IMR-90 (cell line): ENCODE measurements at regions not wholly inside any gene's neighbourhood (a gene's known extent, or its start where the extent isn't known, plus 50 kb on each side); places are given as distances from the start of the nearest gene placed in this dataset.

Experiments
- ATAC-seq: fragments of 200-7000 bp; cut with Tn5 transposase; 2 replicates; pipeline ENCODE4 v1.9.1; 2020; ENCODE audit warnings: low read depth, mild to moderate bottlenecking, moderate library complexity
- BruUV-seq: library from RNA; stranded (reverse); fragments of 400-500 nt; replicated peaks from 2 replicates; lab custom pipeline; 2021; lab: Mats Ljungman, UMichigan
- CTCF ChIA-PET: fragments of 300-600 bp; formaldehyde crosslinking; extraction: SDS; loops from one replicate; lab custom pipeline; 2021; ENCODE audit warnings: antibody characterized with exemption; lab: Yijun Ruan, JAX
- POLR2A ChIA-PET: fragments of 300-600 bp; sonication (Branson Sonifier 250); formaldehyde crosslinking; loops from one replicate; lab custom pipeline; 2022; ENCODE audit warnings: antibody characterized with exemption; ENCODE audit not compliant: unreplicated experiment; lab: Charles Lee
- DNase-seq: peaks from one replicate; pipeline ENCODE4 v3.0.0; 2013
- H2AFZ ChIP-seq: replicated peaks from 2 replicates; pipeline ENCODE3; 2013; ENCODE audit warnings: low read length, mild to moderate bottlenecking; ENCODE audit not compliant: poor library complexity
- H2AK5ac ChIP-seq: 2 replicates; pipeline ENCODE4 v1.6.1; 2013; ENCODE audit warnings: low read depth, low read length, inconsistent platforms
- H2AK9ac ChIP-seq: replicated peaks from 2 replicates; pipeline ENCODE3; 2013; ENCODE audit warnings: mild to moderate bottlenecking, low read depth, low read length, moderate library complexity; ENCODE audit not compliant: poor library complexity
- H2BK120ac ChIP-seq: 2 replicates; pipeline ENCODE4 v1.6.1; 2013; ENCODE audit warnings: low read depth, low read length, inconsistent platforms
- H2BK15ac ChIP-seq: 3 replicates; pipeline ENCODE4 v1.6.1; 2013; ENCODE audit warnings: low read depth, low read length, inconsistent platforms
- H2BK20ac ChIP-seq: 2 replicates; pipeline ENCODE4 v1.6.1; 2013; ENCODE audit warnings: low read depth, mild to moderate bottlenecking, inconsistent platforms, low read length, moderate library complexity
- H2BK5ac ChIP-seq: 2 replicates; pipeline ENCODE4 v1.6.1; 2013; ENCODE audit warnings: mild to moderate bottlenecking, low read depth, low read length, inconsistent platforms; ENCODE audit not compliant: poor library complexity, severe bottlenecking
- H3K14ac ChIP-seq: replicated peaks from 2 replicates; pipeline ENCODE4 v1.6.1; 2013; ENCODE audit warnings: low read depth, low read length, inconsistent platforms
- H3K18ac ChIP-seq: 2 replicates; pipeline ENCODE4 v1.6.1; 2013; ENCODE audit warnings: low read depth, low read length, control low read depth
- H3K23ac ChIP-seq: 2 replicates; pipeline ENCODE4 v1.6.1; 2013; ENCODE audit warnings: low read depth, low read length, inconsistent platforms
- H3K27ac ChIP-seq: 2 replicates; pipeline ENCODE4 v1.5.1; 2013; ENCODE audit warnings: mild to moderate bottlenecking, control low read depth, low read length; ENCODE audit not compliant: insufficient read depth
- H3K27me3 ChIP-seq: 2 replicates; pipeline ENCODE4 v1.6.1; 2013; ENCODE audit warnings: low read length; ENCODE audit not compliant: control insufficient read depth, insufficient read depth
- H3K36me3 ChIP-seq: 2 replicates; pipeline ENCODE4 v1.6.1; 2013; ENCODE audit warnings: low read length, mixed read lengths; ENCODE audit not compliant: control insufficient read depth, insufficient read depth
- H3K4ac ChIP-seq: 2 replicates; pipeline ENCODE4 v1.6.1; 2013; ENCODE audit warnings: low read depth, low read length, inconsistent platforms
- H3K4me1 ChIP-seq: 2 replicates; pipeline ENCODE4 v1.6.1; 2013; ENCODE audit warnings: low read length, mixed read lengths; ENCODE audit not compliant: control insufficient read depth, insufficient read depth
- H3K4me2 ChIP-seq: 2 replicates; pipeline ENCODE4 v1.6.1; 2013; ENCODE audit warnings: low read depth, mild to moderate bottlenecking, control low read depth, low read length, moderate library complexity
- H3K4me3 ChIP-seq: 2 replicates; pipeline ENCODE4 v1.5.1; 2013; ENCODE audit warnings: low read depth, mild to moderate bottlenecking, control low read depth, low read length, moderate library complexity; ENCODE audit not compliant: insufficient read depth
- H3K56ac ChIP-seq: 2 replicates; pipeline ENCODE4 v1.6.1; 2013; ENCODE audit warnings: low read length, inconsistent platforms; ENCODE audit not compliant: insufficient read depth; ENCODE audit errors: extremely low read depth
- H3K79me1 ChIP-seq, 2 experiments: 2 replicates each; pipeline ENCODE4 v1.6.1; 2013; ENCODE audit warnings: low read length in 2 of 2, inconsistent platforms in 1 of 2, low read depth in 1 of 2
- H3K9ac ChIP-seq: 2 replicates; pipeline ENCODE4 v1.6.1; 2013; ENCODE audit warnings: low read depth, low read length, control low read depth
- H3K9me1 ChIP-seq: 2 replicates; pipeline ENCODE4 v1.6.1; 2013; ENCODE audit warnings: low read length, inconsistent platforms; ENCODE audit not compliant: insufficient read depth
- H3K9me3 ChIP-seq: 2 replicates; pipeline ENCODE4 v1.6.1; 2013; ENCODE audit warnings: low read length; ENCODE audit not compliant: control insufficient read depth, insufficient read depth
- H4K20me1 ChIP-seq: 2 replicates; pipeline ENCODE4 v1.6.1; 2013; ENCODE audit warnings: low read length, inconsistent platforms; ENCODE audit not compliant: insufficient read depth
- H4K5ac ChIP-seq: 2 replicates; pipeline ENCODE4 v1.6.1; 2013; ENCODE audit warnings: mild to moderate bottlenecking, low read depth, low read length, control low read depth
- H4K8ac ChIP-seq, 2 experiments: 2 replicates each; pipeline ENCODE4 v1.6.1; 2013; ENCODE audit warnings: low read depth in 2 of 2, low read length in 2 of 2, control low read depth in 1 of 2, inconsistent platforms in 1 of 2
- H4K91ac ChIP-seq: 2 replicates; pipeline ENCODE4 v1.6.1; 2013; ENCODE audit warnings: low read depth, low read length, inconsistent platforms; ENCODE audit not compliant: insufficient read depth
- BHLHE40 ChIP-seq: fragments of 150-350 bp; IDR thresholded peaks from 2 replicates; pipeline ENCODE4 v1.6.1; 2016; ENCODE audit warnings: mild to moderate bottlenecking, low read depth, low read length
- CEBPB ChIP-seq: IDR thresholded peaks from 2 replicates; pipeline ENCODE4 v1.6.1; 2012; ENCODE audit warnings: low read depth, low read length, improper control_type of control experiment
- CHD1 ChIP-seq: IDR thresholded peaks from 2 replicates; pipeline ENCODE4 v1.6.1; 2012; ENCODE audit warnings: low read depth, low read length, improper control_type of control experiment
- FOS ChIP-seq: fragments of 150-350 bp; IDR thresholded peaks from 2 replicates; pipeline ENCODE4 v1.6.1; 2016; ENCODE audit warnings: low read depth, low read length
- MAFK ChIP-seq: IDR thresholded peaks from 2 replicates; pipeline ENCODE4 v1.6.1; 2012; ENCODE audit warnings: low read depth, low read length, improper control_type of control experiment
- MAZ ChIP-seq: IDR thresholded peaks from 2 replicates; pipeline ENCODE4 v1.6.1; 2012; ENCODE audit warnings: low read depth, mild to moderate bottlenecking, low read length, improper control_type of control experiment, moderate library complexity, borderline replicate concordance
- NFE2L2 ChIP-seq: fragments of 150-350 bp; IDR thresholded peaks from 2 replicates; pipeline ENCODE4 v1.6.1; 2016; ENCODE audit warnings: low read depth, mild to moderate bottlenecking, low read length
- POLR2A ChIP-seq: IDR thresholded peaks from 2 replicates; pipeline ENCODE4 v1.6.1; 2012; ENCODE audit warnings: mild to moderate bottlenecking, low read depth, low read length
- RAD21 ChIP-seq: IDR thresholded peaks from 2 replicates; pipeline ENCODE4 v1.6.1; 2012; ENCODE audit warnings: low read length, improper control_type of control experiment
- RCOR1 ChIP-seq: IDR thresholded peaks from 2 replicates; pipeline ENCODE4 v1.6.1; 2012; ENCODE audit warnings: mild to moderate bottlenecking, low read length, improper control_type of control experiment; ENCODE audit not compliant: insufficient replicate concordance
- RFX5 ChIP-seq: IDR thresholded peaks from 2 replicates; pipeline ENCODE4 v1.8.0; 2012; ENCODE audit warnings: low read depth, mild to moderate bottlenecking, low read length, moderate library complexity
- SMC3 ChIP-seq: fragments of 150-350 bp; IDR thresholded peaks from 2 replicates; pipeline ENCODE4 v1.6.1; 2016; ENCODE audit warnings: low read depth, mild to moderate bottlenecking, antibody characterized with exemption, low read length, moderate library complexity
- WGBS, 2 experiments: methylation state at CpG; one replicate each; pipeline versions ENCODE4 v1.1.5 to v1.1.7; 2013; ENCODE audit warnings: missing lambda C conversion rate in 2 of 2; ENCODE audit not compliant: insufficient read length in 1 of 2; ENCODE audit errors: extremely low coverage in 2 of 2; 5-methylcytosine and 5-hydroxymethylcytosine counted together
- dilution Hi-C: fragments of 300-500 bp; cut with HindIII; formaldehyde crosslinking; loops from one replicate; pipeline ENCODE4 v1.14.3; 2018; ENCODE audit warnings: low sequenced_read_pairs; ENCODE audit not compliant: unreplicated experiment
- in situ Hi-C: fragments of 300-500 bp; cut with MboI; formaldehyde crosslinking; loops from 3 replicates; pipeline ENCODE4 v1.14.3; 2019; ENCODE audit warnings: low sequenced_read_pairs, inconsistent platforms, mixed read lengths
- intact Hi-C: fragments of 100-400 bp; cut with micrococcal nuclease; formaldehyde crosslinking; loops from 2 replicates; pipeline ENCODE4 v1.10.0; 2022
- TF ChIP-seq, protein P1 (sequence below): fragments of 150-350 bp; IDR thresholded peaks from 2 replicates; pipeline ENCODE4 v1.6.1; 2017; ENCODE audit warnings: mild to moderate bottlenecking, antibody characterized with exemption, low read length, low read depth
- TF ChIP-seq, protein P2 (sequence below): fragments of 150-350 bp; IDR thresholded peaks from 2 replicates; pipeline ENCODE4 v1.6.1; 2016; ENCODE audit warnings: low read depth, mild to moderate bottlenecking, low read length, moderate library complexity, borderline replicate concordance

DNA sequence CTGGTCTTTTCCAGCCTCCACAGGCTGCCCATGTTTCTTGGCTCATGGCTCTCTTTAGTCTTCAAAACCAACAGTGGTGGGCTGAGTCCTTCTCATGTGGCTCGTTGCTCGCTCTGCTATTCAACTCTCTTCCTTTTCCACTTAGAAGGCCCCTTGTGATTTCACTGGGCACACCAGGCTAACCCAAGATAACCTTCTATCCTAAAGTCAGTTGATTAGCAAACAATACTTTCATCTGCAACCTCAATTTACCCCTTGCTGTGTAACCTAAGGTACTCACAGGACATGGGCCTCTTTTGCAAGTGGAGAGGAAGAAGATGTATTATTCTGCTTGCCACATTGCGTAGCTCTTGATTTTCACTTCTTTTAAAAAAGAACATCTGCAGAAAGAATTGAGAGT is 79.6 kb downstream of the UTRN start:
- H2AK5ac ChIP-seq = no peak overlapping the region
- no peak overlapping the region for H2BK15ac ChIP-seq
- peak overlapping the region; percentile 58; the same call in 1 of the 2 replicates for H3K14ac ChIP-seq
- H2AK9ac ChIP-seq = no peak overlapping the region
- H2BK20ac ChIP-seq = no peak overlapping the region
- H3K9ac ChIP-seq = no peak overlapping the region
- intact Hi-C loops (no loop called here), in situ Hi-C loops (no loop called here), dilution Hi-C loops (no loop called here)
- no TSS peak for BruUV-seq
- H3K4me3 ChIP-seq = no peak overlapping the region
- WGBS, 2 experiments = no CpG with 5 or more reads among the region's 3 CpGs
- no peaks in the 10 kb centered on the region for H3K36me3 ChIP-seq
- peaks cover 34 to 55% of the 10 kb centered on the region in 2 experiments for H3K79me1 ChIP-seq
- no peak overlapping the region for H3K4ac ChIP-seq
- peaks cover 3% of the 10 kb centered on the region; the same call in 1 of the 2 replicates for H3K4me1 ChIP-seq
- H3K23ac ChIP-seq = no peak overlapping the region
- no peak overlapping the region for H3K27ac ChIP-seq
- H2AFZ ChIP-seq = no peak overlapping the region
- CTCF ChIA-PET = no interaction called here
- H4K20me1 ChIP-seq = peaks cover 16% of the 10 kb centered on the region; the same call in 1 of the 2 replicates
- no peaks in the 10 kb centered on the region for H3K9me3 ChIP-seq
- H4K8ac ChIP-seq = no peak overlapping the region
- H4K5ac ChIP-seq = no peak overlapping the region
- no peak overlapping the region for H4K91ac ChIP-seq
- no peak overlapping the region for H3K4me2 ChIP-seq
- H3K56ac ChIP-seq = no peak overlapping the region
- no peak overlapping the region for H3K18ac ChIP-seq
- H3K27me3 ChIP-seq = no peaks in the 10 kb centered on the region
- ATAC-seq (no peak), DNase-seq (no peak)
- H2BK5ac ChIP-seq = no peak overlapping the region
- no peak overlapping the region for H2BK120ac ChIP-seq
- POLR2A ChIA-PET = no interaction called here
- peaks cover 9% of the 10 kb centered on the region for H3K9me1 ChIP-seq
- TF ChIP-seq RAD21 = no peak
- TF ChIP-seq BHLHE40 = no peak
- no peak for TF ChIP-seq POLR2A
- TF ChIP-seq CHD1 = no peak
- no peak for TF ChIP-seq MAFK
- TF ChIP-seq, protein P1, sequence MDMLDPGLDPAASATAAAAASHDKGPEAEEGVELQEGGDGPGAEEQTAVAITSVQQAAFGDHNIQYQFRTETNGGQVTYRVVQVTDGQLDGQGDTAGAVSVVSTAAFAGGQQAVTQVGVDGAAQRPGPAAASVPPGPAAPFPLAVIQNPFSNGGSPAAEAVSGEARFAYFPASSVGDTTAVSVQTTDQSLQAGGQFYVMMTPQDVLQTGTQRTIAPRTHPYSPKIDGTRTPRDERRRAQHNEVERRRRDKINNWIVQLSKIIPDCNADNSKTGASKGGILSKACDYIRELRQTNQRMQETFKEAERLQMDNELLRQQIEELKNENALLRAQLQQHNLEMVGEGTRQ = no peak
- no peak for TF ChIP-seq SMC3
- no peak for TF ChIP-seq RCOR1
- no peak for TF ChIP-seq FOS
- TF ChIP-seq MAZ = no peak
- no peak for TF ChIP-seq RFX5
- TF ChIP-seq, protein P2, sequence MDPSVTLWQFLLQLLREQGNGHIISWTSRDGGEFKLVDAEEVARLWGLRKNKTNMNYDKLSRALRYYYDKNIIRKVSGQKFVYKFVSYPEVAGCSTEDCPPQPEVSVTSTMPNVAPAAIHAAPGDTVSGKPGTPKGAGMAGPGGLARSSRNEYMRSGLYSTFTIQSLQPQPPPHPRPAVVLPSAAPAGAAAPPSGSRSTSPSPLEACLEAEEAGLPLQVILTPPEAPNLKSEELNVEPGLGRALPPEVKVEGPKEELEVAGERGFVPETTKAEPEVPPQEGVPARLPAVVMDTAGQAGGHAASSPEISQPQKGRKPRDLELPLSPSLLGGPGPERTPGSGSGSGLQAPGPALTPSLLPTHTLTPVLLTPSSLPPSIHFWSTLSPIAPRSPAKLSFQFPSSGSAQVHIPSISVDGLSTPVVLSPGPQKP = no peak
- TF ChIP-seq CEBPB = no peak
- TF ChIP-seq NFE2L2 = no peak
